Activated naive CD8-positive, alpha-beta T cell (primary cell): ENCODE measurements at regions not wholly inside any gene's neighbourhood (a gene's known extent, or its start where the extent isn't known, plus 50 kb on each side); places are given as distances from the start of the nearest gene placed in this dataset.

Source experiments
- H3K27ac Mint-ChIP-seq: one replicate; pipeline ENCODE4 v1.8.0; 2021; ENCODE audit warnings: mixed read lengths
- H3K27me3 Mint-ChIP-seq: one replicate; pipeline ENCODE4 v1.8.0; 2021; ENCODE audit warnings: mixed read lengths
- H3K36me3 Mint-ChIP-seq: one replicate; pipeline ENCODE4 v1.8.0; 2021; ENCODE audit warnings: mixed read lengths
- H3K4me1 Mint-ChIP-seq: one replicate; pipeline ENCODE4 v1.8.0; 2021; ENCODE audit warnings: low read depth, mixed read lengths
- H3K4me3 Mint-ChIP-seq: one replicate; pipeline ENCODE4 v1.8.0; 2021; ENCODE audit warnings: mild to moderate bottlenecking, mixed read lengths
- H3K9me3 Mint-ChIP-seq: one replicate; pipeline ENCODE4 v1.8.0; 2021; ENCODE audit warnings: low read depth, mixed read lengths

- peaks cover 91% of the 10 kb centered on the region for H3K4me1 Mint-ChIP-seq
- peaks cover 46% of the 10 kb centered on the region for H3K36me3 Mint-ChIP-seq
- H3K27ac Mint-ChIP-seq: peak overlapping the region; percentile 81
- H3K9me3 Mint-ChIP-seq: no peaks in the 10 kb centered on the region
- no peaks in the 10 kb centered on the region for H3K27me3 Mint-ChIP-seq
- H3K4me3 Mint-ChIP-seq: peak overlapping the region; percentile 78
These were observed 206.9 kb upstream of the KLF14 start for GRCh38 chr7:130940907-130941306.

GRCh38 chr7:130941322-130942210, 207.6 kb upstream of the KLF14 start:
- peaks cover 91% of the 10 kb centered on the region for H3K4me1 Mint-ChIP-seq
- H3K27ac Mint-ChIP-seq: peak overlapping the region; percentile 81
- no peaks in the 10 kb centered on the region for H3K27me3 Mint-ChIP-seq
- H3K4me3 Mint-ChIP-seq: peak overlapping the region; percentile 78
- H3K36me3 Mint-ChIP-seq: peaks cover 42% of the 10 kb centered on the region
- H3K9me3 Mint-ChIP-seq: no peaks in the 10 kb centered on the region

DNA sequence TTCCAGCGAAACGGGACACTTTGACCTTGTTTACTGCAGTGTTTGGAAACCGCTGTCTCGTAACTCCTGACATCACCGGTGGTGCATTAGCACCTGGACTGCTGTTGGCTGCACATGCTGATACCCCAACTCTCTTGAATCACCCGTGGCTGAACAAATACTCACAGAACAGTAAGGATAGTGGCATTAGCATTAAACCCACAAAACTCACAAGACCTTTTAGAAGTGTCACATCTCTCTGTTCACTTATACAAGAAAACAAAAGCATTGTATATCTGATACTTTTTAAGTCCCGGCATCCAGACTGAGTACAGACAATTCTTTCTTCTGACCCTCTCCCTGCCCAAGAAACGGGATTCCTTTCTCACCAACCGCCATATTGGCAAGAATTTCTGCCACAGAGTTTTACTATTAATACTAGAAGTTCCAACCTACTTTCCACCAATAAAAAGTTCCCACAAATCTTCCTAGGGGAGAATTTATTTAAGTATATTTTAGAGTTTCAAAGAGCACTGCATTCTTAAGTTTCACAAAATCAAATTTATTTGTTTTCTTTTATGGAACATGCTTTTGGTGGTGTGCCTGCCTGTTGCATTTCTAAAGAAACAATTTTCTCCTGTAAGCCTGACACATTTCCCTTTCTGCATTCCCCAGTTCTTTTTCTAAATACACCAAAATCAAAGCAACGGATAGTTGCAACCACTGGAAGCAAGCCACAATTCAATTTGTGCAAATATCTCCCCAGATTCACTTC, 208.4 kb upstream of the KLF14 start:
- Mint-ChIP-seq H3K9me3 (no peaks in the 10 kb centered on the region), H3K36me3 (peaks cover 38% of the 10 kb centered on the region), H3K4me1 (peaks cover 89% of the 10 kb centered on the region), H3K4me3 (peak overlapping the region; percentile 78), H3K27me3 (no peaks in the 10 kb centered on the region), H3K27ac (peak overlapping the region; percentile 81)

- H3K27me3 Mint-ChIP-seq: no peaks in the 10 kb centered on the region
- H3K27ac Mint-ChIP-seq: peak overlapping the region; percentile 81
- H3K9me3 Mint-ChIP-seq: no peaks in the 10 kb centered on the region
- H3K4me3 Mint-ChIP-seq: peak overlapping the region; percentile 78
- peaks cover 93% of the 10 kb centered on the region for H3K4me1 Mint-ChIP-seq
- peaks cover 41% of the 10 kb centered on the region for H3K36me3 Mint-ChIP-seq
These were observed 209.4 kb upstream of the KLF14 start for GRCh38 chr7:130943336-130943901.

DNA sequence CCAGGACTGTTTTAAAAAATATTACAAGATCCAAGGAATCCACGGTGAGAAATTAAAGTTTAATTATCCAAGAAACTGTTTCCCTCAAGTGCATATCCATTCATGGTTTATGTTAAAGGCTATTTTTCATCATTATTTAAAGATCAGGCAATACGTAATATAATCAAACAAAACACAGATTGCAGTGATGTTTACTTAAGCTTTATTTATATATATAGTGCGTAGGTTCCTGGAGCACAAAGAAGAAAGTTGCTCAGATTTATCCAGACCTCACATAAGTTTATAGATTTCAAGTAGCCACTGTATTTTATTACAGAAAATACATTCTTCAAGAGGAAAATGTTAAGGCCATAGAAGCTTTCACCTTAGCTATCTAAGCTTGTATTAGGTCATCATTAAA, 210.0 kb upstream of the KLF14 start:
- Mint-ChIP-seq H3K27me3 (no peaks in the 10 kb centered on the region), H3K9me3 (no peaks in the 10 kb centered on the region), H3K4me3 (peak overlapping the region; percentile 78), H3K27ac (peak overlapping the region; percentile 81), H3K36me3 (peaks cover 41% of the 10 kb centered on the region), H3K4me1 (peaks cover 91% of the 10 kb centered on the region)

DNA sequence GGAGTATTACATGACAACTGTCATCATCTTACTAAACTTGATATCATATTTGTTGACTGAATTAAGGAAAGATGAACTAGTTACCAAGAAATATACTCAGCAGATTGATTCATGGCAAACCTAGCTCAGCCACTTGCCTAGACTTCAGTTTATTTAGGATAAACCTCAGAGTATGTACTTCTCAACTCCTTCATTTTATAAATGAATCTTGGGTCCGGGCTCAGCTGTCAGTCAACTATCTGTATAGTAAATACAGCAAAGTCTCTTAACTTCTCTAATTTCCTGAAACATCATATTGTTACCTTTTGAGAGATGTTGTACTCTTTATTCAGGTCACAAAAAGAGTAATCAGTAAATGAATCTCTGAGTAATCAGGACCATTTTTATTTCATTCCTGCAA, 211.0 kb upstream of the KLF14 start:
- peaks cover 87% of the 10 kb centered on the region for H3K4me1 Mint-ChIP-seq
- H3K27me3 Mint-ChIP-seq: no peaks in the 10 kb centered on the region
- H3K27ac Mint-ChIP-seq: peak overlapping the region; percentile 86
- H3K4me3 Mint-ChIP-seq: peak overlapping the region; percentile 78
- no peaks in the 10 kb centered on the region for H3K9me3 Mint-ChIP-seq
- H3K36me3 Mint-ChIP-seq: peaks cover 35% of the 10 kb centered on the region

GRCh38 chr7:130945411-130945811, 211.4 kb upstream of the KLF14 start:
- H3K36me3 Mint-ChIP-seq: peaks cover 34% of the 10 kb centered on the region
- peak overlapping the region; percentile 86 for H3K27ac Mint-ChIP-seq
- H3K4me1 Mint-ChIP-seq: peaks cover 83% of the 10 kb centered on the region
- H3K27me3 Mint-ChIP-seq: no peaks in the 10 kb centered on the region
- H3K9me3 Mint-ChIP-seq: no peaks in the 10 kb centered on the region
- H3K4me3 Mint-ChIP-seq: peak overlapping the region; percentile 78

DNA sequence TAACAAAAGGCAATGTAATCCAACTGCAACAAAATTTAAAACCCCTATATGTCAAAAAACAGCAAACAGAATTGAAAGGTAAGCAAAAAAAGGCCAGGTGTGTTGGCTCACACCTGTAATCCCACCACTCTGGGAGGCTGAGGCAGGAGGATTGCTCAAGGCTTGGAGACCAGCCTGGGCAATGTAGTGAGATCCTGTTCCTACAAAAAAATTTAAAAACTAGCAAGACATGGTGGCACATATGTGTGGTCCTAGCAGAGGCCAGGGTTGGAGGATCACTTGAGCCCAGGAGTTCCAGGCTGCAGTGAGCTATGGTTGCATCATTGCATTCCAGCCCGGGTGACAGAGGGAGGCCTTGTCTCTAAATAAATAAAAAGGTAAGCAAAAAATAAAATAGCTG, 212.1 kb upstream of the KLF14 start:
- peaks cover 31% of the 10 kb centered on the region for H3K36me3 Mint-ChIP-seq
- H3K9me3 Mint-ChIP-seq: no peaks in the 10 kb centered on the region
- H3K4me3 Mint-ChIP-seq: peak overlapping the region; percentile 78
- H3K4me1 Mint-ChIP-seq: peaks cover 77% of the 10 kb centered on the region
- peak overlapping the region; percentile 86 for H3K27ac Mint-ChIP-seq
- H3K27me3 Mint-ChIP-seq: no peaks in the 10 kb centered on the region

DNA sequence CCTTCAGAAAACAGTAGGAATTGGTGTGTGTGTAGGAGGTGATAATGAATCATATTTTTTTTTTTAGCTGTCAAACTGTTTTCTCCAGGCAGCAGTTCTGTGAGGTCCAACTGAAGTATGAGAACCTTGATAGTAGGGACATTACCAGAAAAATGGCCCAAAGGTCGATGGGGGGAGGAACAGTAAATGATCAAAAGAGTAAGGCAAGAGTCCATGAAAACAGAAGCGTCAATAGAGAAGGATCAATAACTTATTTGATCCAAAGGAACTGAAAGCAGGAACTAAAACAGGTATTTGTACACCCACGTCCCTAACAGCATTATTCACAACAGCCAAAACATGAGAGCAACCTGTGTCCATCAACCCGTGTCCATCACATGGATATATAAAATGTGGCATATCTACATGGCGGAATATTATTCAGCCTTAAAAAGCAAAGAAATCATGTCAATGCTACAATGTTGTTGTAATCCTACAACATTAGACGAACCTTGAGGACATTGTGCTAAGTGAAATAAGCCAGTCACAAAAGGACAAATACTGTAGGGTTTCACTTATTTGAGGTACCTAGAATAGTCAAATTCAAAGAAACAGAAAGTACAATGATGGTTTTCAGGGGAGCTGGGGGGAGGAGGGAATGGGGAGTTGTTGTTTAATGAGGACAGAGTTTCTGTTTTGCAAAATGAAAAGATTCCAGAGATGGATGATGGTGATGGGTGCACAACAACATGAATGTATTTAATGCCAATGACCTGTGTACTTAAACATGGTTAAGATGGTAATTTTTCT, 214.0 kb upstream of the KLF14 start:
- H3K27ac Mint-ChIP-seq: peak overlapping the region; percentile 86
- H3K9me3 Mint-ChIP-seq: no peaks in the 10 kb centered on the region
- H3K36me3 Mint-ChIP-seq: peaks cover 22% of the 10 kb centered on the region
- H3K4me3 Mint-ChIP-seq: peak overlapping the region; percentile 78
- H3K4me1 Mint-ChIP-seq: peaks cover 65% of the 10 kb centered on the region
- H3K27me3 Mint-ChIP-seq: no peaks in the 10 kb centered on the region

GRCh38 chr7:130948822-130949221, 214.8 kb upstream of the KLF14 start:
- no peaks in the 10 kb centered on the region for H3K9me3 Mint-ChIP-seq
- no peaks in the 10 kb centered on the region for H3K27me3 Mint-ChIP-seq
- peak overlapping the region; percentile 63 for H3K4me3 Mint-ChIP-seq
- peak overlapping the region; percentile 83 for H3K27ac Mint-ChIP-seq
- H3K36me3 Mint-ChIP-seq: peaks cover 21% of the 10 kb centered on the region
- H3K4me1 Mint-ChIP-seq: peaks cover 63% of the 10 kb centered on the region

DNA sequence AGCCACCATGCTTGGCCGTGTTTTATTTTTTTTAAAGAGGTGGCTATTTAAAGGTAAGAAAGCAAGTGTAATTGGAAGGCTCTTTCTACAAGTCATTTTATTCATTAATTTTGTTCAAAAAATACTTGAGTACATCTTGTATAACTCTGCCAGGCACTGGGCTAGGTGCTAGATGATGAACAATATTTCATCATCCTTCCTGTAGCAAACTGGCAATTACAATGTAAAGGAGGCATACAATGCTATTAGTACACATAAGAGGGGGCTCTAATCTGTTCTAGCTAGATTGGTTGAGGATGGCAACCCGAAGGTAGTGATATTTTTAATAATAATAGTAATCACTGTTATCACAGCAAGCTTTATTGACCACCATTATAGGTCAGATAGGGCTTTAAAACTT, 215.5 kb upstream of the KLF14 start:
- Mint-ChIP-seq H3K4me3 (no peak overlapping the region), H3K27ac (no peak overlapping the region), H3K36me3 (peaks cover 25% of the 10 kb centered on the region), H3K9me3 (no peaks in the 10 kb centered on the region), H3K4me1 (peaks cover 64% of the 10 kb centered on the region), H3K27me3 (no peaks in the 10 kb centered on the region)

GRCh38 chr7:130950054-130950453, 216.0 kb upstream of the KLF14 start:
- peaks cover 64% of the 10 kb centered on the region for H3K4me1 Mint-ChIP-seq
- no peak overlapping the region for H3K4me3 Mint-ChIP-seq
- no peak overlapping the region for H3K27ac Mint-ChIP-seq
- H3K9me3 Mint-ChIP-seq: no peaks in the 10 kb centered on the region
- no peaks in the 10 kb centered on the region for H3K27me3 Mint-ChIP-seq
- peaks cover 29% of the 10 kb centered on the region for H3K36me3 Mint-ChIP-seq

DNA sequence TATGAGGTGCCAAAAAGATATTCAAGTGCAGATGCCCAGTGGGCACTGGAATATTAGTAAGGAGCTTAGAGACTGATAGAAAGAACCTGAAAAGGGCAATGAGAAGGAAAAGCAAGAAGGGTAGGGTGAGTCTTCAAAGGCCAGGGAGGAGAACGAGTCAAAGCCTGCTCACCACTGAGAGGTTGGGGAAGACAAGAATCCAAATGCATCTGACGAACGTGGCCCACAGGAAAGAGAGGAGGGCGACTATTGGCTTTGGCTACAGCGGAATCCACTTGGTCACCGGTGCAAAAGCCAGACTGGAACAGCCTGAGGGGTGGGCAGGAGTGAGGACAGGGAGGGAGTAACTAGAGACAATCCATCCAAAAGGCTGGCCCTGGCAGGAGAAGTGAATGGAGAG, 216.7 kb upstream of the KLF14 start:
- Mint-ChIP-seq H3K27ac (no peak overlapping the region), H3K27me3 (no peaks in the 10 kb centered on the region), H3K9me3 (no peaks in the 10 kb centered on the region), H3K36me3 (peaks cover 32% of the 10 kb centered on the region), H3K4me1 (peaks cover 64% of the 10 kb centered on the region), H3K4me3 (no peak overlapping the region)

DNA sequence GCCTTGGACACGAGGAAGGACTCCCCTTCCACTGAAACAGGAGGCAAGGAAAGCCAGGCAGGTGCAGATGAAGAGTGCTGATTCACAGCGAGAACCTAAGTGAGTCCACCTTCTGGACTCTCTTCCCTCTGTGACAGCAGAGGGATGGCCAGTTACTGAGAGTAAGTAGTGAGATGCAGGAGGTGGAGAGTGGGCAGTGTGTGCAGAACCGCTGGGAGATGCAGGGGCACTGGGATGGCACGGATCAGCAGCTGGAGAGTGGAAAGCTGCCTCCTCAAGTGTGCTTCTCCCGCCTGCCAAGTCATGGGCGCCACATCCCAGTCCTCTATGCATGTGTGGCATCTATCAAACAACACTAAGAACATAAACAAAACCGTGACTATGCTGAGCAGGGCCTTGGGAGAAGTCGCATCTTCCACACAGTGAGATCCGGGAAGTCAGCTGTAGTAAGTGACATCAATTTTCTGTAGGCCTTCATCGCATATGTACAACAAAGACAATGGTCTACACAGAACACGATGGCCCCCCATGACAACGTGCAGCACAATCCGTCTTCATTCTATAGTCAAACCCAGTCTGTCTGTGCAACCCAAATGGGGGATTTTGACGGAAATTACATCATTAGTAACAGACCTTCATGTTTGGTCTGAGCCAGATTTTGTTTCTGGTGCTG, 217.4 kb upstream of the KLF14 start:
- Mint-ChIP-seq H3K27me3 (no peaks in the 10 kb centered on the region), H3K4me3 (no peak overlapping the region), H3K4me1 (peaks cover 63% of the 10 kb centered on the region), H3K27ac (no peak overlapping the region), H3K9me3 (no peaks in the 10 kb centered on the region), H3K36me3 (peaks cover 36% of the 10 kb centered on the region)
